ENCODE measurements at regions not wholly inside any gene's neighbourhood (a gene's known extent, or its start where the extent isn't known, plus 50 kb on each side); places are given as distances from the start of the nearest gene placed in this dataset.
A peak's percentile ranks its signal among the peaks of the same experiment; 100 is the strongest.

- H3K27ac ChIP-seq = peak overlapping the region; percentile 80
- TF ChIP-seq, protein P1, sequence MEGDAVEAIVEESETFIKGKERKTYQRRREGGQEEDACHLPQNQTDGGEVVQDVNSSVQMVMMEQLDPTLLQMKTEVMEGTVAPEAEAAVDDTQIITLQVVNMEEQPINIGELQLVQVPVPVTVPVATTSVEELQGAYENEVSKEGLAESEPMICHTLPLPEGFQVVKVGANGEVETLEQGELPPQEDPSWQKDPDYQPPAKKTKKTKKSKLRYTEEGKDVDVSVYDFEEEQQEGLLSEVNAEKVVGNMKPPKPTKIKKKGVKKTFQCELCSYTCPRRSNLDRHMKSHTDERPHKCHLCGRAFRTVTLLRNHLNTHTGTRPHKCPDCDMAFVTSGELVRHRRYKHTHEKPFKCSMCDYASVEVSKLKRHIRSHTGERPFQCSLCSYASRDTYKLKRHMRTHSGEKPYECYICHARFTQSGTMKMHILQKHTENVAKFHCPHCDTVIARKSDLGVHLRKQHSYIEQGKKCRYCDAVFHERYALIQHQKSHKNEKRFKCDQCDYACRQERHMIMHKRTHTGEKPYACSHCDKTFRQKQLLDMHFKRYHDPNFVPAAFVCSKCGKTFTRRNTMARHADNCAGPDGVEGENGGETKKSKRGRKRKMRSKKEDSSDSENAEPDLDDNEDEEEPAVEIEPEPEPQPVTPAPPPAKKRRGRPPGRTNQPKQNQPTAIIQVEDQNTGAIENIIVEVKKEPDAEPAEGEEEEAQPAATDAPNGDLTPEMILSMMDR (conservative IDR thresholded peaks at IDR 0.05) = no peak
Observed at GRCh38 chr3:15151166-15151565, 52.2 kb upstream of the RBSN start.

DNA sequence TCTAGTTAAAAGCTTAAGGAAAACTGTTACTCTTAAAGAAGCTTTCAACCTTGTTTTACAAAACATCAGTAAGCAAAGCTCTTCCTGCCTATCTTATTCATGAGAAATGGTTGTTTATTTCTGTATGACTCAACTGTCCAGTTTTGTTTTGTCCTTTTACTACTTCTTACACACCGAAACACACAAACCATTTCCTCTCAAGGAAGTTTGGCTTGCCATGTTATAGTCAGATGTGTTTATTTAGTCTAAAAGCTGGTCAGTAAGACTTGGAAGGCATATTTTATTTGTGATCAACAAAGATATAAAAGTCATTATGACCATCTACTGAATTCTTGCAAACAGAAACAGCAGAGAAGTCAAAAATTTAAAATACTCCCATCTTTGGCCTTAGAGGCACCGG is 53.2 kb upstream of the RBSN start:
- TF ChIP-seq, protein P1 (conservative IDR thresholded peaks at IDR 0.05) = no peak

DNA sequence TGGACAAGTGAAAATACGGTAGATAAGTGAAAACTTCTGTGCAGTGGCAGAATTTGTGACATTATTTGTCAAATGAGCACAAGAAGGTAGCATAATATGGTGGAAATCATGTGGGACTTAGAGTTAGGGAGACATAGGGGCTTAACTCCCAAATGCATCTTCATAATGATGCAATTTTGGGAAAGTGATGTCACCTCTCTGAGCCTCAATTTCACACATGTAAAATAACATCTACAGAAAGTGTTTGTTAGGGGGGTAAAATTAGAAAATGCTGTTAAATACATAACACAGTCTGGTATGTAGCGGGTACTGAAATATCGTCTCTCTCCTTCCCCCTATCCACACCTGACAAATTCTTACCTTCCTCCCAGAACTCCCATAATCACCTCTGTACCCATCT is 52.9 kb upstream of the CAPN7 start:
- TF ChIP-seq, protein P1 (conservative IDR thresholded peaks at IDR 0.05) = no peak
- H3K27ac ChIP-seq = peak overlapping the region; percentile 80

More for the DNA sequence above, 53.2 kb upstream of the RBSN start:
- peak overlapping the region; percentile 80 for H3K27ac ChIP-seq

GRCh38 chr3:15154326-15154725 is 51.7 kb upstream of the CAPN7 start:
- H3K27ac ChIP-seq = peak overlapping the region; percentile 80; the same call in 1 of the 2 replicates
- TF ChIP-seq, protein P1 (conservative IDR thresholded peaks at IDR 0.05) = no peak

- H3K27ac ChIP-seq = no peak overlapping the region
- TF ChIP-seq, protein P1 (conservative IDR thresholded peaks at IDR 0.05) = no peak
Observed at GRCh38 chr3:15155840-15156360, 50.1 kb upstream of the CAPN7 start.
